ENCODE measurements at regions not wholly inside any gene's neighbourhood (a gene's known extent, or its start where the extent isn't known, plus 50 kb on each side); places are given as distances from the start of the nearest gene placed in this dataset.

DNA sequence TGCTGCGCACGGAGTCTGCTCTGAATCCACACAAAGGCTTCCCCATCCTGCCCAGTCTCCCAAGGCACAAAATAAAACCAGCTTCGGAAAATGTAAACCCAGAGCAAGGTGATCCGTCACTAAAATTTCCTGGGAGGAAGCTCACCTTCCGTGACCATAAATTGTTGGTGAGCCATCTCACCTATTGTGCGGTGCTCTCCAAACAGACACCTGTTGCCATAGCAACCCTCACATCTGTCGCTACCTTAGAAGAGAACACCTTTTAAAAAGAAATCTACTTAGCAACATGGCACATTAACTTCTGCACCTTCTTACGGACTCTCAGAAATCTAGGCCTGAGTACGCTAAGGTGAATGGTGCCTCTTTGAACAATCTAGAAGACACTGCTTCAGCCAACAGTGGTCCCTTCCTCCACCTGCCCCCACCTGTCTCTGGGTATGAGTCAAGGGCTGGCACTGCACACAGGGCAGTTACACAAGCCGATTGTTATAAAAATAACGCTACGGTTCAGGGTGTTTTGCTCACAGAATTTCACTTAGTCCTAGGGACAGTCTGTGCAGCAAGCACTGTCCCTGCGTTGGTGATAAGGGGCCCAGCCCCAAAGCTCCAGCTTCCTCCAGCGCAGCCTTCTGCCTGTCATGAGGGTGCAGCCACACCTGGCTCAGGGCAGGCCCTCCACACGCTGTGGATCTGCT lies 114.9 kb upstream of the ID2 start:
- no peak for TF ChIP-seq EP300 (IDR thresholded peaks at IDR 0.05)
- TF ChIP-seq POLR2AphosphoS5 (IDR thresholded peaks at IDR 0.05) = no peak
- TF ChIP-seq, protein P1, sequence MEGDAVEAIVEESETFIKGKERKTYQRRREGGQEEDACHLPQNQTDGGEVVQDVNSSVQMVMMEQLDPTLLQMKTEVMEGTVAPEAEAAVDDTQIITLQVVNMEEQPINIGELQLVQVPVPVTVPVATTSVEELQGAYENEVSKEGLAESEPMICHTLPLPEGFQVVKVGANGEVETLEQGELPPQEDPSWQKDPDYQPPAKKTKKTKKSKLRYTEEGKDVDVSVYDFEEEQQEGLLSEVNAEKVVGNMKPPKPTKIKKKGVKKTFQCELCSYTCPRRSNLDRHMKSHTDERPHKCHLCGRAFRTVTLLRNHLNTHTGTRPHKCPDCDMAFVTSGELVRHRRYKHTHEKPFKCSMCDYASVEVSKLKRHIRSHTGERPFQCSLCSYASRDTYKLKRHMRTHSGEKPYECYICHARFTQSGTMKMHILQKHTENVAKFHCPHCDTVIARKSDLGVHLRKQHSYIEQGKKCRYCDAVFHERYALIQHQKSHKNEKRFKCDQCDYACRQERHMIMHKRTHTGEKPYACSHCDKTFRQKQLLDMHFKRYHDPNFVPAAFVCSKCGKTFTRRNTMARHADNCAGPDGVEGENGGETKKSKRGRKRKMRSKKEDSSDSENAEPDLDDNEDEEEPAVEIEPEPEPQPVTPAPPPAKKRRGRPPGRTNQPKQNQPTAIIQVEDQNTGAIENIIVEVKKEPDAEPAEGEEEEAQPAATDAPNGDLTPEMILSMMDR (IDR thresholded peaks at IDR 0.05) = no peak
- TF ChIP-seq POLR2A (IDR thresholded peaks at IDR 0.05) = no peak

GRCh38 chr2:8567469-8568260 lies 114.2 kb upstream of the ID2 start:
- TF ChIP-seq POLR2A (IDR thresholded peaks at IDR 0.05) (no peak), EP300 (IDR thresholded peaks at IDR 0.05) (no peak), POLR2AphosphoS5 (IDR thresholded peaks at IDR 0.05) (no peak)
- TF ChIP-seq, protein P1 (IDR thresholded peaks at IDR 0.05) = no peak
- peaks cover 0 to 14% (median 0%) of the 10 kb centered on the region in 4 donors for H3K4me1 ChIP-seq
- peak in 1 of 2 donors; percentile 22 for DNase-seq
- no peaks in the 10 kb centered on the region for H3K9me3 ChIP-seq
- no peak overlapping the region for H3K27ac ChIP-seq
- H3K27me3 ChIP-seq = no peaks in the 10 kb centered on the region
- intact Hi-C loops (cut with DNase I; ENCODE audit: low total_unique reads) = no loop called here
- 91 to 94% (median 93%) methylated on average over 15 of the region's 15 CpGs for WGBS, 5 donors
- no peak overlapping the region for H3K4me3 ChIP-seq
- H3K36me3 ChIP-seq = no peaks in the 10 kb centered on the region

More for the DNA sequence above, 114.9 kb upstream of the ID2 start:
- DNase-seq = no peak
- 89 to 93% (median 90%) methylated on average over 15 of the region's 15 CpGs for WGBS, 5 donors
- peaks cover 0 to 6% (median 0%) of the 10 kb centered on the region in 4 donors for H3K4me1 ChIP-seq
- no peak overlapping the region for H3K27ac ChIP-seq
- intact Hi-C loops (cut with DNase I; ENCODE audit: low total_unique reads) = no loop called here
- H3K4me3 ChIP-seq = no peak overlapping the region
- H3K9me3 ChIP-seq = peaks cover 0 to 5% (median 2%) of the 10 kb centered on the region in 4 donors
- H3K27me3 ChIP-seq = no peaks in the 10 kb centered on the region
- H3K36me3 ChIP-seq = no peaks in the 10 kb centered on the region

DNA sequence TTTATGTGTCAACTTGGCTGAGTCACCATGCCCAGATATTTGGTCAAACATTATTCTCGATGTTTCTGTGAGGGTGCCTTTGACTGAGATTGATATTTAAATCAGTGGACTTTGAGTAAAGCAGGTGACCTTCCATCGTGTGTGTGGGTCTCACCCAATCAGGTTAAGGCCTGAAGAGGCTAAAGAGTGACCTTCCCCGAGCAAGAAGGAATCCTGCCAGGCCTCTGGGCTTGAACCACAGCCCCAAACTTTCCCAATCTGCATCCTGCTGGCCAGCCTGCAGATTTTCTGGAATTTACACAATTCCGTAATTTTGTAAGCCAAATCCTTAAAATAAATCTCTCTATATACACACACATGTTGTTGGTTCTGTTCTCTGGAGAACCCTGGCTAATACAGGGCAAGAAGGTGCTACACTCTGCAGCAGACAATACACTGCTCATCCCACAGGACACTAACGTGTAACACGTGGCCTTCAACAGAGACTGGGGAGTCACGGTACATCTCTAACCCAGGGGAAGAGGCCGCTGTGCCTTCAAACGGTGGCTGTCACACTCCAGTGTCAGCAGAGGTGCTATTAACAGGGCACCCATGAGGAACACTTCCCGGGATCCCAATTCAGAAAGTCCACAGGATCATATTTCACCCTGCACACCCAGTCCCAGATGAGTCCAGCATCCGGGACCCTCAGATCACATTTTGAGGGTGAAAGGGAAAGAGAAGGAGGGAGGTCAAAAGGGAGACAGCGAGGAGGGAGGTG lies 113.1 kb upstream of the ID2 start:
- peak in 1 of 2 donors; percentile 19 for DNase-seq
- Histone ChIP-seq H3K4me1 (peaks cover 0 to 16% (median 0%) of the 10 kb centered on the region in 4 donors), H3K36me3 (no peaks in the 10 kb centered on the region), H3K9me3 (no peaks in the 10 kb centered on the region), H3K4me3 (no peak overlapping the region), H3K27ac (no peak overlapping the region), H3K27me3 (no peaks in the 10 kb centered on the region)
- TF ChIP-seq, protein P1 (IDR thresholded peaks at IDR 0.05) = no peak
- no peak for TF ChIP-seq POLR2AphosphoS5 (IDR thresholded peaks at IDR 0.05)
- TF ChIP-seq POLR2A (IDR thresholded peaks at IDR 0.05) = no peak
- no peak for TF ChIP-seq EP300 (IDR thresholded peaks at IDR 0.05)
- 78 to 87% (median 82%) methylated on average over 10 to 12 of the region's 12 CpGs for WGBS, 5 donors
- intact Hi-C loops (cut with DNase I; ENCODE audit: low total_unique reads) = no loop called here

- no peaks in the 10 kb centered on the region for H3K9me3 ChIP-seq
- TF ChIP-seq, protein P1 (IDR thresholded peaks at IDR 0.05) = no peak
- no peak for TF ChIP-seq POLR2A (IDR thresholded peaks at IDR 0.05)
- no peak for TF ChIP-seq EP300 (IDR thresholded peaks at IDR 0.05)
- no peak for TF ChIP-seq POLR2AphosphoS5 (IDR thresholded peaks at IDR 0.05)
- DNase-seq = peak in 1 of 2 donors; percentile 13
- H3K27me3 ChIP-seq = no peaks in the 10 kb centered on the region
- no peak overlapping the region for H3K4me3 ChIP-seq
- no peak overlapping the region for H3K27ac ChIP-seq
- intact Hi-C loops (cut with DNase I; ENCODE audit: low total_unique reads) = no loop called here
- 83 to 89% (median 89%) methylated on average over 11 of the region's 11 CpGs for WGBS, 5 donors
- H3K36me3 ChIP-seq = no peaks in the 10 kb centered on the region
- H3K4me1 ChIP-seq = peaks cover under 1 to 16% (median 1%) of the 10 kb centered on the region in 4 donors
These were observed 112.4 kb upstream of the ID2 start for GRCh38 chr2:8569332-8569930.
